DOHH2 (cell line): ENCODE measurements at regions not wholly inside any gene's neighbourhood (a gene's known extent, or its start where the extent isn't known, plus 50 kb on each side); places are given as distances from the start of the nearest gene placed in this dataset.

Source experiments
- CTCF ChIP-seq: fragments of 200-600 bp; sonication (generic); IDR thresholded peaks from one replicate; pipeline ENCODE4 v1.5.1; 2014; ENCODE audit warnings: antibody characterized with exemption, mild to moderate bottlenecking, low read depth, low read length; ENCODE audit not compliant: poor library complexity, severe bottlenecking
- EZH2phosphoT487 ChIP-seq: fragments of 200-600 bp; sonication (generic); IDR thresholded peaks from 2 replicates; pipeline ENCODE4 v1.6.1; 2017; ENCODE audit warnings: borderline replicate concordance, mild to moderate bottlenecking, antibody characterized with exemption, low read length, moderate library complexity, mixed read lengths

DNA sequence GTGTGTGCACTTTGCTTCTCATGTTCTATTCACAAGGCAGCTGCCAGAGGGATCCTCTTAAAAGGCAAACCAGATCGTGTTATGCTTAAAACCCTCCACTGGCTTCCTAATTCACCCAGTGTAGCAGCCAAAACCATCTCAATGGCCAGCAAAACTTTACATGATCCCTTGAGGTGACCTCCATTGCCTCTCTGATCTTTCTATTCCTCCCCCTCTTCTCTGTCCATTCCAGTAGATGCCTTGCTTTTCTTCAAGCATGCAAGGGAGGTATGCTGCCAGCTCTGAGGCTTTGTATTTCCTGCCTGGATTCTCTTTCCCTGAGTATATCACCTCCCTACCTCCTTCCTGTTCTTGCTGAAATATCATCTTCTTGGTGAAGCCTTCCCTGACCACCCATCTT is 93.2 kb upstream of the KCNK2 start:
- TF ChIP-seq CTCF (no peak), EZH2phosphoT487 (no peak)
